Esophagus (tissue), 2 donors: ENCODE measurements at regions not wholly inside any gene's neighbourhood (a gene's known extent, or its start where the extent isn't known, plus 50 kb on each side); places are given as distances from the start of the nearest gene placed in this dataset.

Experiments used
- H3K27ac ChIP-seq, 2 donors: one replicate each; pipeline ENCODE4 v1.5.1; 2013; ENCODE audit warnings: low read depth in 2 of 2, mild to moderate bottlenecking in 2 of 2, inconsistent platforms in 1 of 2, low read length in 1 of 2, moderate library complexity in 1 of 2
- H3K27me3 ChIP-seq, 2 donors: one replicate each; pipeline ENCODE4 v1.6.1; 2013; ENCODE audit warnings: low read length in 2 of 2, control low read depth in 1 of 2, mild to moderate bottlenecking in 1 of 2; ENCODE audit not compliant: insufficient read depth in 2 of 2, control insufficient read depth in 1 of 2
- H3K36me3 ChIP-seq, 2 donors: one replicate each; pipeline ENCODE4 v1.6.1; 2013; ENCODE audit warnings: low read length in 1 of 2; ENCODE audit not compliant: control insufficient read depth in 2 of 2, insufficient read depth in 2 of 2
- H3K4me1 ChIP-seq, 2 donors: one replicate each; pipeline ENCODE4 v1.6.1; 2013; ENCODE audit warnings: low read length in 1 of 2; ENCODE audit not compliant: control insufficient read depth in 2 of 2, insufficient read depth in 2 of 2
- H3K4me3 ChIP-seq, 2 donors: one replicate each; pipeline ENCODE4 v1.5.1; 2013; ENCODE audit warnings: low read length in 2 of 2, mild to moderate bottlenecking in 2 of 2, low read depth in 1 of 2, moderate library complexity in 1 of 2
- H3K9me3 ChIP-seq, 2 donors: one replicate each; pipeline ENCODE4 v1.6.1; 2013; ENCODE audit warnings: mild to moderate bottlenecking in 2 of 2, low read depth in 1 of 2, low read length in 1 of 2, moderate library complexity in 1 of 2; ENCODE audit not compliant: control insufficient read depth in 2 of 2, insufficient read depth in 1 of 2
- WGBS, 2 donors: extraction: QIAGEN DNeasy Blood & Tissue Kit; methylation state at CpG; one replicate each; pipeline ENCODE4 v1.1.7; 2013; 5-methylcytosine and 5-hydroxymethylcytosine counted together
- donor health status: healthy with polysubstance abuse.
- donor health status: Bipolar disorder and iron deficiency.

DNA sequence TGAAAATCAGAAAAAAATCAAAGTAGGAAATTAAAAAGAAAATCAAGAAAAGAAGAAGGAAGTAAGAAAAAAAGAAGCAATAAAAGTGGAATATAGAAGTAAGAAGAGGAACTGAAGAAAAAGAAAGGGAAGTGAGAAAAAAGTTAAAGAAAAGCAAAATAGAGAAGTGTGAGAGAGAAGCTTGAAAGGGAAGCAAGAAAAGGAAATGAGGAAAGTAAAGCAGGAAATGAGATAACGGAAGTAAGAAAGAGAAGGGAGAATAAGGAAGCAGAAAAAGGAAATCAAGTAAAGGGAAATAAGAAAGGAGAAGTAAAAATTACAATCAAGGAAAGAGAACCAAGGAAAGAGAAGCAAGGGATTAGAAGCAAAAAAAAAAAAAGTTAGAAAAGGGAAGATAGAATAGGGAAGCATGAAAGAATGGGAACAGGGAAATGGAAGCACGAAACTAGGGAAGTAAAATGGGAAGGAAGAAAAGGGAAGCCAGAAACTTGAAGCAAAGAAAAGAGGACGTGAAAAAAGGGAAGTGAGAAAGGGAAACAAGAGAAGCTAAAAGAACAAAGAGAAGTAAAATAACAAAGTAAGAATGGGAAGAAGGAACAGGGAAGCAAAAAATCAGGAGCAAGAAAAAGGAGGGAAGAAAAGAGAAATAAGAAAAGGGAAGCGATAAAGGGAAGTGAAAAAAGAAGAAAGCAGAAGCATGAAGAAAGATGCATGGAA is 243.3 kb upstream of the NCKAP5 start:
- Histone ChIP-seq H3K4me3 (no peak overlapping the region), H3K4me1 (no peaks in the 10 kb centered on the region), H3K9me3 (no peaks in the 10 kb centered on the region), H3K27me3 (no peaks in the 10 kb centered on the region), H3K36me3 (no peaks in the 10 kb centered on the region), H3K27ac (no peak overlapping the region)
- WGBS, 2 donors, result 74 to 79% methylated on average over 4 of the region's 4 CpGs

DNA sequence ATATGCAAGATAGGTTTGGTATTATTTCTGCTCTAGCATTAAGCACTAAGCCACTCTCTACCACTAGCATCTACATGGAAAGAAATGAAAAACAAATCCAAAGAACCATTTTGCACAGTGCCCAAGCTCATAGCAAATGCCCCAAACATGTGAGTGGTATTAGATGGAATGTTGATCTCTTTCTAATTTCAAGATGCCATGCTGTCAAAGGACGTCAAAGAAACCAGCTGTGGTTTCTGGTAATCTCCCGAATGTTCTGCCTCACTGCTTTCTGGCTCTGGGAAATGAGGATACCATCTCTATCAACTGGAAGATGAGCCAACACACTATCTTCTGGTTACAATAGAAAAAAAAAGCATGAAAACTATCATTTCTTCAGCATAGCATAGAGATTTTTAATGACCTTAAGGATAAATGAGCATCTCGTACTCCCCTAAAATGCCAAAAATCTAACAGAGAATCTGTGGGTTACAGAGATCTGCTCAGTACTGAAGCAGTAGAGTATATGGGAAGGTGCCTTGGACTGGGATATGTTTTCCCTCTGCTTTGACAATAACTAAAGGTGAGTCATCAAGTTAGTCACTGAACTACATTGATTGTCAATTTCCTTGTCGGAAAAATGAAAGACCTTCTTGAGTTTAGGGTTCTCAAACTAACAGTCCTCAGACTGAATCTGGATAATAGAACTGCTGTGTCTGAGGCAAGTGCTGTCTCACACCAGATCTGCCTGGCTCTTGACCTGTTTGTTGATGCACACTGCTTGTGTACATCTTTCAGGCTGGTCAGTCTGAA is 244.8 kb upstream of the NCKAP5 start:
- Histone ChIP-seq H3K27me3 (no peaks in the 10 kb centered on the region), H3K36me3 (no peaks in the 10 kb centered on the region), H3K4me3 (no peak overlapping the region), H3K4me1 (no peaks in the 10 kb centered on the region), H3K27ac (no peak overlapping the region), H3K9me3 (no peaks in the 10 kb centered on the region)
- WGBS, 2 donors, result 57 to 61% methylated on average over 4 of the region's 4 CpGs

DNA sequence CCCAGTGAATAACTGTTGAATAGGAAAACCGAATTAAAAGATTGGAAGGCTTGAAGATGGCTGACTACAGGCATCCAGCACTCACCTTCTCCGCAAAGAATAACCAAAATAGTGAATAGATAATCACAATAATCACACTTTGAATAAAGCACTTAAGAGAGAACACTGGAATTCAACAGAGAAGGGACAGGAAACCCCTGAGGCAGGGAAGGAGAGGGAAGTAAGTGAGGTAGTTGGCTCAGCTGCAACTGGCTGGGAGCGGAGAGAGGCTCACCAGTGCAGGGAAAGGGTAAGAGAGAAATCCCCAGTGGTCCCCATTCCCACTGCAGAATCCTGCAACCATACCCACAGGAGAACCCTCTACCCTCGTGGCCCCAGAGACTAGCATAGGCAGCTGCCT is 246.6 kb upstream of the NCKAP5 start:
- Histone ChIP-seq H3K4me1 (no peaks in the 10 kb centered on the region), H3K9me3 (no peaks in the 10 kb centered on the region), H3K27ac (no peak overlapping the region), H3K27me3 (no peaks in the 10 kb centered on the region), H3K4me3 (no peak overlapping the region), H3K36me3 (no peaks in the 10 kb centered on the region)
- WGBS, 2 donors, result 47 to 65% methylated on average over 4 of the region's 4 CpGs

DNA sequence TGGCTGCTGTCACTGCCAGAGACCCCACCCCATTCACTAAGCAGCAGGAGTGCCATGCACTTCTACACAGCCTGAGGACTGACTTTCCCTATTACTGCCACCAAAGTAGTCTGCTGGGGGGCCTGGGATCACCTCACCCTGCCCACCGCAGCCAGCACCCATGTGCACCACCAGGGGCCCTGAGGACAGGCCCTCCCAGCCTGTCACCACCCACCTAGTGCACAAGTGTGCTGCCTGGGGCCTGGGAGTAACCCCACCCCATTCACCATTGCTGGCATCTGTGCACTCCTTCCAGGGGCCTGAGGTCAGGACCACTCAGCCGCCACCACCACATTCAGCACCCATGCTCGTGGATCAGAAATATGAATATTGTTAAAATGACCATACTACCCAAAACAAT is 247.8 kb upstream of the NCKAP5 start:
- 71 to 92% methylated on average over 3 of the region's 3 CpGs for WGBS, 2 donors
- H3K27me3 ChIP-seq, result no peaks in the 10 kb centered on the region
- H3K4me3 ChIP-seq, result no peak overlapping the region
- H3K36me3 ChIP-seq, result no peaks in the 10 kb centered on the region
- H3K4me1 ChIP-seq, result no peaks in the 10 kb centered on the region
- H3K9me3 ChIP-seq, result no peaks in the 10 kb centered on the region
- no peak overlapping the region for H3K27ac ChIP-seq

DNA sequence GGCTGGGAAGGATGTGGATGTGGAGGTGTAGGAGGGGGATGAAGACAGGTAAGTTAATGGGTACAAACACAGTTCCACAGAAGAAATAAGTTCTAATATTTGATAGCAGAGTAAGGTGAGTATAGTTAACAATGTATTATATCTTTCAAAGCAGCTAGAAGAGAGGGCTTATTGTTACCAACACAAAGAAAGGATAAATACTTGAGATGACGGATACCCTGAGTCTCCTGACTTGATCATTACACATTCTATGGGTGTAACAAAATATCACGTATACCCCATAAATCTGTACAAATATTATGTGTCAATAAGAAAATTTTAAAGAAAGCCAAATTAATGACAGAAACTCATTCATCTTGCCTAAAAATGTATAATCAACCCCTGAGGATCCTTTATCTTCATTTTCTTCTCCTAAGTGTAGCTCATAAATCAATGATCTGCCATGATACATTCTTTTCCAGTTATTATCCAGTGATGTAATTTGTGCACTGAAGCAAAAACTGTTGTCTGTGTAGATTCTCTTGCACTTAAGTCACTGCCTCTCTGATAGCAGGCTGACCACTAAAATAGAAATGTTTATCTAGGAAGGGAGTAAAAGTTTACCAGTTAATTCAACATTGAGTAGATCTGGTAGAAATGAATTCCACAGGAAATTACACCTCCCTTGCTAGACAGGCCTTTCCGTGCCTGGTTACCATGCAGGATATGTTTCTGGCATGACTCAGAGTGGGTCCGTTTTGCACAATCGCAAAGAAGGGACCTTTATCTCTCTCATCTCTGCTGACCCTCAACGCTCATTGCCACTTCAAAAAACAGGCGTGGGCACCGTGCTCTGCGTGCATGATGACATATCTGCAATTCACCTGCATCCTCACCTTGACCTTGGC is 249.7 kb upstream of the NCKAP5 start:
- WGBS, 2 donors, result 31 to 38% methylated on average over 9 of the region's 9 CpGs
- Histone ChIP-seq H3K4me1 (no peaks in the 10 kb centered on the region), H3K27ac (no peak overlapping the region), H3K9me3 (no peaks in the 10 kb centered on the region), H3K4me3 (no peak overlapping the region), H3K36me3 (no peaks in the 10 kb centered on the region), H3K27me3 (no peaks in the 10 kb centered on the region)

DNA sequence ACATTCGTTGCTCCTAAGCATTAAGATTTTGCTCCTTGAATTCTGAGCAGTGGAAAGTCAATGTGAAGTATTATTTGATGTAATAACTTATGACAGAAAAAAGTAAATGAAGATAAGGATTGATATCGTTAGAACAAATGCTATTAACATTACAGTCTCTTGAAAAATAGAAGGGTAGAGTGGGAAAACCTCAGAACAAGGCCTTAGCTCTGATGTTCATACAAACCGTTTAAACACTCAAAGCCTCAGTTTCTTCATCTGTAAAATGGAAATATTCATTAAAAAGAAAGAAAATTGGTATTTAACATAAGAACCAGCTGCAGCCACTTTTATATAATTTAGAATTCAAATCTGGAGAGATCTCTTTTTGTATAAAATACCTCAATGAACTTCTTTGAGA is 250.4 kb upstream of the NCKAP5 start:
- no peak overlapping the region for H3K4me3 ChIP-seq
- no peaks in the 10 kb centered on the region for H3K36me3 ChIP-seq
- H3K27me3 ChIP-seq, result no peaks in the 10 kb centered on the region
- 58 to 73% methylated on average over 3 of the region's 3 CpGs for WGBS, 2 donors
- no peak overlapping the region for H3K27ac ChIP-seq
- H3K9me3 ChIP-seq, result no peaks in the 10 kb centered on the region
- H3K4me1 ChIP-seq, result no peaks in the 10 kb centered on the region

DNA sequence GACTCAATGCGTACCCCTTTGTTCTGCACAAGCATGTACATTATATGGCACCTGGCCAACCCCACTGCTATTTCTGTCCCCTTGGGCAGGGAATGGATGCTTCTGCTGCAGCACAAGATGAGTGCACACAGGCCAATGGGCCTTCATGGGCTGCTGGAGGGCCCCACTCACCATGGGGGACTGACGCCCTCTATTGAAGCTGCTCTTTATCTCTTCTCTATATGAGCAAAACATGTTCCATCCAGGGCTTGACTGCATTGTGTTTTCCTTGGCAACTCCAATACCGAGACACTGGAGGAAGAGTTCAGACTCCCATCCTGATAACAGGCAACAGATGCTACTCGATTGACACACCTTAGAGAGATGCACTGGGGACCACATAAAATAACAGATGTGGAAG is 251.6 kb upstream of the NCKAP5 start:
- no peak overlapping the region for H3K4me3 ChIP-seq
- no peaks in the 10 kb centered on the region for H3K4me1 ChIP-seq
- no peaks in the 10 kb centered on the region for H3K9me3 ChIP-seq
- WGBS, 2 donors, result 90 to 91% methylated on average over 4 of the region's 4 CpGs
- H3K27ac ChIP-seq, result no peak overlapping the region
- no peaks in the 10 kb centered on the region for H3K27me3 ChIP-seq
- H3K36me3 ChIP-seq, result no peaks in the 10 kb centered on the region

DNA sequence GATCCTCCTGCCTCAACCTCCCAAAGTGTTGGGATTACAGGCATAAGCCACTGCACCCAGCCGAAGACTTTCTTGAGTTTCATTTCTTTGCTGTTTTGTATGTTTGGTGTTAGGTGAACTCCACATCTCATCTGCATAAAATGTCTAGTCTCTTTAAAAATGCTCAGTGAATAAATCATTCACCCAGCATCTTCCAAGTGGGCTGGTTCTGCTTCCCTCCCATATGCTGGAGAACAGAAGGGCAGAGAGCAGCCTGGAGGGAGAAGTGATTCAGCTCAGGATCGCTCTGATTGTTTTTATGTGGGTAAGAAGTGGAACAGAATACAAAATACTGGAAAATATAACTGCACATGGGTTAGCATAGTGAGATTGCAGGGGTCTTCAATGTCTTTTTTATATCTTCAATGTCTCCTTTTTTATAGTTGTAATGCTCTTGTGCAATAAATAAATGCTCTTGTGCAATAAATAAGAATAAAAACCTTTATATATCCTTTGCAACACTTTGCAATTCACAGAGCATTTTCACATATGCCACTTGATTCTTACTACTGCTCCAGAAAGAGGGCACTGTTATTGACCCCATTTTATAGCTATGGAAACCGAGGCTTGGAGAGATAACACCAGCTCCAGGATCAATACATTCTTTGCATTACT is 253.0 kb upstream of the NCKAP5 start:
- Histone ChIP-seq H3K4me1 (no peaks in the 10 kb centered on the region), H3K9me3 (no peaks in the 10 kb centered on the region), H3K36me3 (no peaks in the 10 kb centered on the region), H3K4me3 (no peak overlapping the region), H3K27ac (no peak overlapping the region), H3K27me3 (no peaks in the 10 kb centered on the region)
- 71 to 76% methylated on average over 3 of the region's 3 CpGs for WGBS, 2 donors

DNA sequence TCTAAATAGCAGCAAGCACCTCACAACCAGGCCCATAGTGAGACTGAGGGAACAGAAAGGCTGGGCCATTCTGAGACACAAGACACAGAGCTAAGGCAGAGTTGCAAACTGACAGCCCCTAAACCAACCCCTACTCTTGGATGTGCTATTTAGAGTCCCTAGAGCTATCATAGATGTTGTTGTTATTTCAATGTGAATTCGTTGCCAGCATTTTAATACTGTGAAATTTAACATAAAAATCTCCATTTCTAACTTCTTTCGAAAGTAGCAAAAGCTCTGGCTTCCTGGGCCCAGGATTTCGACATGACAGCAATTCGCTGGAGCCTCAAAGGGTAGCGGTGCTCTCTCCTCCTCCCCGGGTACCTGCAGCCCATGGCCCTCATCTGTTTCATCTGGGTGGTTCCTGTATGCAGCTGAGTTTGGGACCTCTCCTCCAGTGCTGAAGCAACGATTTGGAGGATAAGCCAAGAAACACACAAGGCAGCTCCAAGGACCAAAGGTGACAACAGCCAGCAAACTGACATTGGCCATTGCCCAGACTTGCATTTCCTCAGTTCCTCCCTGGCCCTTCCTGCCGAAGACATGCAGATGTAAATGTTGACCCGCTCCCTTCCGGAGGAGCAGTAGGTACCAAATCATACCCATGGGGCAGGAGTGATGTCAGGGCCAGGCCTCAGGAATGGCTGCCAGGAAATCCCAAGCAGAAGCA is 254.4 kb upstream of the NCKAP5 start:
- H3K4me3 ChIP-seq, result no peak overlapping the region
- no peak overlapping the region for H3K27ac ChIP-seq
- H3K4me1 ChIP-seq, result no peaks in the 10 kb centered on the region
- no peaks in the 10 kb centered on the region for H3K36me3 ChIP-seq
- WGBS, 2 donors, result 80 to 85% methylated on average over 10 of the region's 10 CpGs
- no peaks in the 10 kb centered on the region for H3K9me3 ChIP-seq
- no peaks in the 10 kb centered on the region for H3K27me3 ChIP-seq
